SJSA1 (cell line): ENCODE measurements at regions not wholly inside any gene's neighbourhood (a gene's known extent, or its start where the extent isn't known, plus 50 kb on each side); places are given as distances from the start of the nearest gene placed in this dataset.

Experiments
- DNase-seq, 2 experiments: peaks; one replicate each; pipeline ENCODE4 v3.0.0-alpha.2; 2015 to 2020; ENCODE audit warnings: low spot score in 2 of 2, low read depth in 1 of 2
- H3K27ac ChIP-seq: fragments of 250-450 bp; sonication (Bioruptor Pico); 2 replicates; pipeline ENCODE4 v1.5.1; 2020; ENCODE audit warnings: mild to moderate bottlenecking, moderate library complexity
- H3K27me3 ChIP-seq: fragments of 250-450 bp; sonication (Bioruptor Pico); replicated peaks from 2 replicates; pipeline ENCODE4 v1.5.1; 2020; ENCODE audit warnings: mild to moderate bottlenecking, moderate library complexity
- H3K36me3 ChIP-seq: fragments of 250-450 bp; sonication (Bioruptor Pico); 2 replicates; pipeline ENCODE4 v1.5.1; 2020; ENCODE audit warnings: mild to moderate bottlenecking
- H3K4me1 ChIP-seq: fragments of 250-450 bp; sonication (Bioruptor Pico); replicated peaks from 2 replicates; pipeline ENCODE4 v1.6.1; 2021; ENCODE audit warnings: mild to moderate bottlenecking
- H3K4me3 ChIP-seq: fragments of 250-450 bp; sonication (Bioruptor Pico); 2 replicates; pipeline ENCODE4 v1.5.1; 2020; ENCODE audit warnings: mild to moderate bottlenecking
- H3K9me3 ChIP-seq: fragments of 250-450 bp; sonication (Bioruptor Pico); replicated peaks from 2 replicates; pipeline ENCODE4 v1.5.1; 2020; ENCODE audit warnings: mild to moderate bottlenecking

GRCh38 chr6:137334094-137334493 lies 114.9 kb upstream of the IFNGR1 start:
- H3K27me3 ChIP-seq, result no peaks in the 10 kb centered on the region; the same call in 1 of the 2 replicates
- H3K9me3 ChIP-seq, result no peaks in the 10 kb centered on the region
- H3K27ac ChIP-seq, result no peak overlapping the region
- no peaks in the 10 kb centered on the region for H3K36me3 ChIP-seq
- peaks cover 8% of the 10 kb centered on the region; the same call in 1 of the 2 replicates for H3K4me1 ChIP-seq
- no peak overlapping the region for H3K4me3 ChIP-seq
- DNase-seq, result no peak

DNA sequence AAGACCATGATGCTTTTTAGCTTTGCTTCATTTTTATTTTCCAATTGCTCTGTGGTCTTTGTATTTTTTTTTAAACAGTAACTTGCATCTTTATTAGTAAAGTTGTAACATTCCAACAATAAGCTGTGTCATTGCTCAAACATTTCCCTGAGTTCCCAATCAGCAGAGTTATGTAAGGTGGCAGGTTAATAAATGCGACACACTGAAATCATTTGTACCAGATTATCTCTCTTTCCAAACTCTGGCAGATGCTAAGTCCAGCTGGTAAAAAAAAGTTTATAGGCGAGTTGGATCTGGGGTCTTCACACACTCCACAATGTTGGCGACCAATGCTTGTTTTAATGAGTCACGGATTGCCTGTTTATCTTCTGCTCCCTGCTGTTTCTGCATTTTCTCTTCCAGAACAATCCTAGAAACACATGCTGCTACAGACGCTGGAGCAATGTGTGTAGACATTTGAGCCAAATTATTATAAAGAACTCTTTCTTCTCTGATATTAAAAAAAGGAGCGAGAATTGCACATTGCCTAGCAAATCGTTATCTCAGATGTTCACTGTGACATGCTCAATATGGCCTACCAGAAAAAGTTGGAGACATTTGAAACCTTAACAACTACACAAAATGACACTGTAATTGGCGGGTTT lies 113.6 kb upstream of the IFNGR1 start:
- H3K4me1 ChIP-seq, result peaks cover 8% of the 10 kb centered on the region; the same call in 1 of the 2 replicates

DNA sequence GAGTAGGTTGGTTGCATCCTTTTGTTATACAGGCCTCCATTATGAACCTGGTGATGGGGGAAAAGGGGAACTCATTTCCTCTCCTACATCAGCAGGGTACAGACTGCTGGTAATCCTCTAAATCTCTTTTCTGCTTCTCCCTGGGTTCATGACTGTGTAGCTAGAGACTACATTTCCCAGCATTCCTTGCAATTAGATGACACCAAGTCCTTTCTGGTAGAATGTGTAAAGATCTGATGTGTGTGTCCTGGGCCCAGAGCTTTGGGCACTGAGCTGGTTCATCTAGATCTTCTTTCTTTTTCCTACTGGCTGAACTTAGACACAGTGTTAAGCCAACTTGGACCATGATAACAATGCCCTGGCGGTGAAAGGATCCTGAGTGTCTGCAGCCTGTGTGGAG lies 104.7 kb upstream of the IFNGR1 start:
- H3K36me3 ChIP-seq, result no peaks in the 10 kb centered on the region
- DNase-seq, result no peak
- no peak overlapping the region for H3K4me3 ChIP-seq
- H3K27ac ChIP-seq, result no peak overlapping the region
- H3K27me3 ChIP-seq, result no peaks in the 10 kb centered on the region; the same call in 1 of the 2 replicates
- no peaks in the 10 kb centered on the region for H3K9me3 ChIP-seq
- no peaks in the 10 kb centered on the region for H3K4me1 ChIP-seq

More for the DNA sequence above, 113.6 kb upstream of the IFNGR1 start:
- no peak overlapping the region for H3K27ac ChIP-seq
- no peaks in the 10 kb centered on the region for H3K36me3 ChIP-seq
- DNase-seq, result no peak
- no peak overlapping the region for H3K4me3 ChIP-seq
- H3K9me3 ChIP-seq, result no peaks in the 10 kb centered on the region
- H3K27me3 ChIP-seq, result no peaks in the 10 kb centered on the region

GRCh38 chr6:137320271-137320670 lies 101.1 kb upstream of the IFNGR1 start:
- H3K27me3 ChIP-seq, result no peaks in the 10 kb centered on the region; the same call in 1 of the 2 replicates
- no peak overlapping the region for H3K4me3 ChIP-seq
- no peaks in the 10 kb centered on the region for H3K9me3 ChIP-seq
- H3K27ac ChIP-seq, result no peak overlapping the region
- no peaks in the 10 kb centered on the region for H3K36me3 ChIP-seq
- no peaks in the 10 kb centered on the region for H3K4me1 ChIP-seq
- no peak for DNase-seq

GRCh38 chr6:137316626-137317025 lies 97.4 kb upstream of the IFNGR1 start:
- Histone ChIP-seq H3K36me3 (no peaks in the 10 kb centered on the region), H3K27me3 (no peaks in the 10 kb centered on the region), H3K4me1 (peaks cover 5% of the 10 kb centered on the region; the same call in 1 of the 2 replicates), H3K9me3 (no peaks in the 10 kb centered on the region), H3K4me3 (no peak overlapping the region), H3K27ac (no peak overlapping the region)
- no peak for DNase-seq

DNA sequence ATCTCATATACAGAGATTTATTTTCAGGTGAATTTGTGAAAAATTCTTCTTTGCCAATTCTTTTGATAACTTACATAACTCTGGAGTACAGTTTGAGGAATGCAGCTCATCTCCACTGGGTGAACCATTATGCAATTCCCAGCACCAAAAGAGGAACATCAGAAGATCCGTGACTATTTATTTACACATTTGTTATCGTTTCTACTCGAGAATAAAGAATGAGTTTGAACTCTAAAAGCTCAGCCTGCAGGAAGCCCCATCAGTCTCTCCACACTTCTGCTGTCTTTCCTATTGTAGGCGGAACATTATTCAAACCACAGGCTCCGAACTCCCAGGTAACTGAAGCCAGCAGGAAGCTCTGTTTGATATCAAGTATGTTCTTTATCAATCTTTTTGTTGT lies 95.9 kb upstream of the IFNGR1 start:
- H3K4me3 ChIP-seq, result no peak overlapping the region
- no peaks in the 10 kb centered on the region for H3K36me3 ChIP-seq
- H3K27ac ChIP-seq, result no peak overlapping the region
- no peaks in the 10 kb centered on the region for H3K27me3 ChIP-seq
- H3K9me3 ChIP-seq, result no peaks in the 10 kb centered on the region
- no peak for DNase-seq
- H3K4me1 ChIP-seq, result peaks cover 5% of the 10 kb centered on the region; the same call in 1 of the 2 replicates

DNA sequence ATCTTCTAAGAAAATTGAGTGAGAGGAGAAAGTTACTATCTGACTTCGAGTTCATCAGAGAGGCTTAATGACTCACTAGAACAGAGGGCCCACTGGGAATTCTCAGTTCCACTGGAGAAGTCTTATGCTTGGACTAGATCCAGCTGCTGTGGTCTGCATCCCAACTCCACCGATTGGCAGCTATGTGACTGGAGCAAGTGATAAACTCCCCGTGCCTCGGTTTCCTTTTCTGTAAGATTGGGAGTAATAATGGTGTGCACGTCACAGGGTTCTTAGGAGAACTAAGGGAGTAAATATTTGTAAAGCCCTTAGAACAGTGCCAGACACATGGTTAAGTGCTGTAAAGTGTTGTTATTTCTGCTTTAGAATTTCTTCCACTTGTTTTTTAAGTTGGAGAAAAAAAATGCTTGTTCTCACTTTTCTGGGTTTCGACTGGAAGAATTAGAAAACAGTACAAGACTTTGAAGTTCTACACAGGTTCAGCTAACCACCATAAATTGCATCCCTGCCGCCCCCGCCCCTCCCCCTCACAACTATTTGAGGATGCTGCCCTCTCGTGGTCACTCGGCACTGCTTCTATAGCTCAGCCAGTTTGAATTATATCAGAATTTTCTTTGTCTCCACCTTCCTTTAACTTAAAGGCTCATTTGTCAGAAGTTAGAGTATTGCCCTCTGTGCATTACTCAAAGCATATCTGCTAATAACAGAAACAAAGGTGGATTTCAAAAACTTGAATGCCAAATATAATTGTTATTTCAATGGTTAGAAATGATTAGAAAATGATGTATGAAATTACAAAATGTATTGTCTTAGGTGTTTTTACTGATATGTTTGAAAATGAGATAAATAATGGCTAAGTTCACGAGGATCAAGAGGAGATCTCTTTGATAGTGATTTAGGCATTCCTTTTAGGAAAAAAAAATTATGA lies 95.0 kb upstream of the IFNGR1 start:
- peak; percentile 62 to 69 for DNase-seq
- Histone ChIP-seq H3K27me3 (no peaks in the 10 kb centered on the region), H3K4me1 (peaks cover 11% of the 10 kb centered on the region), H3K27ac (no peak overlapping the region), H3K9me3 (no peaks in the 10 kb centered on the region), H3K4me3 (no peak overlapping the region), H3K36me3 (no peaks in the 10 kb centered on the region)

DNA sequence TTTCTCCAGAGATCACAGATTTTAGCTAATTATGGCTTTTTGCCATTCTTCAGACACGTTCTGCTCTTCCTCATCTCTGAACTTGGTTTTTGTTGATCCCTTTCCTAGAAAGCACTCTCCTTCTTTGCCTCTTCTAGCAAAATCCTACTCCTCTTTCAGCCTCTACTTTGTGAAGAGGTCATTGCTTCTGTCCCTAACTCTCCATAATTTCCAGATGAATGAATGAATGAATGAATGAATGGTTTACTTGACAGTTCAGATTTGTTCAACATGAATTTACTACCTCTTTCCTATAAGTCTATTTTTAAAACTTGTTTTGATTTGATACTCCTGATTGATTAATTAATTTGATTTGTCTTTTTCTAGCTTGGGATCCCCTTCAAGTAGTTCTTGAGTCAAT lies 94.0 kb upstream of the IFNGR1 start:
- Histone ChIP-seq H3K9me3 (no peaks in the 10 kb centered on the region), H3K4me1 (peaks cover 13% of the 10 kb centered on the region), H3K27me3 (no peaks in the 10 kb centered on the region), H3K27ac (no peak overlapping the region), H3K4me3 (no peak overlapping the region), H3K36me3 (no peaks in the 10 kb centered on the region)
- DNase-seq, result no peak

- H3K36me3 ChIP-seq, result no peaks in the 10 kb centered on the region
- no peak overlapping the region for H3K4me3 ChIP-seq
- H3K9me3 ChIP-seq, result no peaks in the 10 kb centered on the region
- no peak for DNase-seq
- H3K4me1 ChIP-seq, result peaks cover 13% of the 10 kb centered on the region
- H3K27ac ChIP-seq, result no peak overlapping the region
- H3K27me3 ChIP-seq, result no peaks in the 10 kb centered on the region
Measured at GRCh38 chr6:137311940-137312339, 92.8 kb upstream of the IFNGR1 start.

DNA sequence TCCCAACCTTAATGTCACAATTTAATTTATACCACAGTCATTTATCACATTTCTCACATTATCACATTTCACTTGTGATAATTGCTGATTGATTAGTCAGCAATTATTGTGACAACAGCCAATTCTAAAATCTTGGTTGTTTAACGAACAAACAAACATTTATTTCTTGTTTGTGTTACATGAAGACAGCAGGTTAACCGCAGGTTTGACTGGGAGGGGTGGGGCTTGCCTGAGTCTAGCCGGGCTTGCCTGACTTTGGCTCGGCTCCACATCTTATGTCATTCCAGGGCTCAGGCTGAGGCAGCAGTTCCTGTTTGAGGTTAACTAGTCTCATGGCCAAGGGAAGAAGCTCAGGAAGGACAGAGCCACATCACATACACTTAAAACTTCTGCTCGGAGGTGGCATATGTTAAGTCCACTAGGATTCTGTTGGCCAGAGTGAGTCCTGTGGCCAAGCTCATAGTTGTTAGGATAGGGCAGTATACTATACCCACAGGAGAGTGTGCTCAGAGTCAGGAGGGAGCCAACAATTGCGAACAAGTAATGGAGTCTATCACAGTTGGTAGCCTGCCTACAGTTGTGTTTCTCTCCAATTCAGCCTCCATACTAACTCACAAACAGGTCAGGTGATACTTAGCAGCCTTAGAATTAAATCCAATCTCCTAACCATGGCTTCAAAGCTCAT lies 90.0 kb upstream of the IFNGR1 start:
- DNase-seq, result peak; percentile 48 to 68

GRCh38 chr6:137307163-137307854 lies 88.1 kb upstream of the IFNGR1 start:
- DNase-seq, result no peak
- peaks cover 8% of the 10 kb centered on the region for H3K4me1 ChIP-seq
- H3K4me3 ChIP-seq, result no peak overlapping the region
- no peak overlapping the region for H3K27ac ChIP-seq
- no peaks in the 10 kb centered on the region for H3K9me3 ChIP-seq
- no peaks in the 10 kb centered on the region for H3K27me3 ChIP-seq
- no peaks in the 10 kb centered on the region for H3K36me3 ChIP-seq

More for the DNA sequence above, 90.0 kb upstream of the IFNGR1 start:
- Histone ChIP-seq H3K9me3 (no peaks in the 10 kb centered on the region), H3K27ac (no peak overlapping the region), H3K4me1 (peaks cover 13% of the 10 kb centered on the region), H3K27me3 (no peaks in the 10 kb centered on the region), H3K36me3 (no peaks in the 10 kb centered on the region), H3K4me3 (no peak overlapping the region)

GRCh38 chr6:137305691-137306090 lies 86.5 kb upstream of the IFNGR1 start:
- Histone ChIP-seq H3K36me3 (no peaks in the 10 kb centered on the region), H3K27me3 (no peaks in the 10 kb centered on the region), H3K27ac (no peak overlapping the region), H3K4me3 (no peak overlapping the region), H3K9me3 (no peaks in the 10 kb centered on the region), H3K4me1 (peaks cover 8% of the 10 kb centered on the region)
- DNase-seq, result no peak

- Histone ChIP-seq H3K4me3 (no peak overlapping the region), H3K27me3 (no peaks in the 10 kb centered on the region)
Measured at GRCh38 chr6:137304020-137304780, 85.0 kb upstream of the IFNGR1 start.

More at GRCh38 chr6:137304020-137304780, 85.0 kb upstream of the IFNGR1 start:
- Histone ChIP-seq H3K27ac (no peak overlapping the region), H3K36me3 (no peaks in the 10 kb centered on the region), H3K4me1 (peaks cover 3% of the 10 kb centered on the region), H3K9me3 (no peaks in the 10 kb centered on the region)
- no peak for DNase-seq
